ENCODE measurements at regions not wholly inside any gene's neighbourhood (a gene's known extent, or its start where the extent isn't known, plus 50 kb on each side); places are given as distances from the start of the nearest gene placed in this dataset.

DNA sequence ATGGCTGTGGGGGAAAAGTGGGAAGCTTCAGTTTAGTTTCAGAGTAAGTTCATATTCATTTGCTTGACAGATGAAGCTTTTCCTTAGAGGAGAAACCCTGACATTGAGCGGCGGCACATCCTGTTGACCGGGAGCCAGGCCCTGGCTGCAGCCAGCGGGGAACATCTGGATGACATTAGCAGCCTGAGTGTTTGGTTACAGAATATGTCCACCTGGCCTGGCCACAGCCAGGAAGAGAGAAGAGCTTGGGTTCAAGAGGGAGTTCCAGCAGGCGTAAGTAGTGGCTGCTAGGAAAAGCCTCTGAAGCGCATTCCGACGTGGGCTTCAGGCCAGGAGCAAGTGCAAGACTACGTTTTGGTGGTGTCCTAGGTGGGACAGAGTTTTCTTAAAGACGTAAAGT lies 144.9 kb upstream of the MYCN start:
- TF ChIP-seq EP300 (IDR thresholded peaks at IDR 0.05; ENCODE audit: low read depth) (no peak), POLR2A (IDR thresholded peaks at IDR 0.05) (no peak)
- TF ChIP-seq, protein P1, sequence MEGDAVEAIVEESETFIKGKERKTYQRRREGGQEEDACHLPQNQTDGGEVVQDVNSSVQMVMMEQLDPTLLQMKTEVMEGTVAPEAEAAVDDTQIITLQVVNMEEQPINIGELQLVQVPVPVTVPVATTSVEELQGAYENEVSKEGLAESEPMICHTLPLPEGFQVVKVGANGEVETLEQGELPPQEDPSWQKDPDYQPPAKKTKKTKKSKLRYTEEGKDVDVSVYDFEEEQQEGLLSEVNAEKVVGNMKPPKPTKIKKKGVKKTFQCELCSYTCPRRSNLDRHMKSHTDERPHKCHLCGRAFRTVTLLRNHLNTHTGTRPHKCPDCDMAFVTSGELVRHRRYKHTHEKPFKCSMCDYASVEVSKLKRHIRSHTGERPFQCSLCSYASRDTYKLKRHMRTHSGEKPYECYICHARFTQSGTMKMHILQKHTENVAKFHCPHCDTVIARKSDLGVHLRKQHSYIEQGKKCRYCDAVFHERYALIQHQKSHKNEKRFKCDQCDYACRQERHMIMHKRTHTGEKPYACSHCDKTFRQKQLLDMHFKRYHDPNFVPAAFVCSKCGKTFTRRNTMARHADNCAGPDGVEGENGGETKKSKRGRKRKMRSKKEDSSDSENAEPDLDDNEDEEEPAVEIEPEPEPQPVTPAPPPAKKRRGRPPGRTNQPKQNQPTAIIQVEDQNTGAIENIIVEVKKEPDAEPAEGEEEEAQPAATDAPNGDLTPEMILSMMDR (IDR thresholded peaks at IDR 0.05) = no peak

Measured in transverse colon (tissue), 3 donors.